Ureter (tissue), 1 donor: ENCODE measurements at regions not wholly inside any gene's neighbourhood (a gene's known extent, or its start where the extent isn't known, plus 50 kb on each side); places are given as distances from the start of the nearest gene placed in this dataset.
"Not testable (repeated sequence)": the region's sequence is repeated elsewhere in the genome, so short reads cannot be mapped to it uniquely, and the experiment has no call there.

Experiments
- DNase-seq: peaks from one replicate; pipeline ENCODE4 v3.0.0-alpha.2; 2020; ENCODE audit warnings: low spot score
- donor health status: DM: yes; HTN: yes; CAD: no.

- DNase-seq: no peak
These were observed 108.6 kb upstream of the NR3C2 start for GRCh38 chr4:148550788-148551187.

- no peak for DNase-seq
These were observed 100.9 kb upstream of the NR3C2 start for GRCh38 chr4:148542922-148543623.

- no peak for DNase-seq
These were observed 98.6 kb upstream of the NR3C2 start for GRCh38 chr4:148540622-148541326.

DNA sequence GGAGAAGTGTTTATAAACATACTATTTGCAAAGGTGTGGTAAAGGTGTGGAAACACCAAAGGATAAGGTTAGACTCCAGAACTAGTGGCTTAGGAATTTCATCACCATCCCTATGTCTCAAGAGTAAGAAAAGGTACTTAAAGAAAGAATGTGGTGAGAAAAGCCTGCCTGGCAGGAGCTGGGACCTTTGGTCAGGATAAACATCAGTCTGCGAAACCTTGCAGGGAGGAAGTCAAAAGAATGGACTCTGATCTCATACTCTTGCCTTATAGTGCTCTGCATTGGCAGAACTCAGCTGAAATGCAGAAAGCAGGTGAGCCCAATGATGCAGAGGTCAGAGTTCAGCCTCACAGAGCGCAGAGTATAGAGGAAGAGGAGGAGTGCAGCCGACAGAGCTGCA is 97.2 kb upstream of the NR3C2 start:
- DNase-seq: no peak

DNA sequence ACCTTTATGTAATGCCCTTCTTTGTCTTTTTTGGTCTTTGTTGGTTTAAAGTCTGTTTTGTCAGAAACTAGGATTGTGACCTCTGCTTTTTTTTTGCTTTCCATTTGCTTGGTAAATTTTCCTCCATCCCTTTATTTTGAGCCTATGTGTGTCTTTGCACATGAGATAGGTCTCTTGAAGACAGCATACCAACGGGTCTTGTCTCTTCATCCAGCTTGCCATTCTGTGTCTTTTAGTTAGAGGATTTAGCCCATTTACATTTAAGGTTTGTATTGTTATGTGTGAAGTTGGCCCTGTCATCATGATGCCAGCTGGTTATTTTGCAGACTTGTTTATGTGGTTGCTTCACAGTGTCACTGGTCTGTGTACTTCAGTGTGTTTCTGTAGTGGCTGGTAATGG is 91.6 kb upstream of the NR3C2 start:
- not testable (repeated sequence) for DNase-seq

- DNase-seq: no peak
These were observed 87.9 kb upstream of the NR3C2 start for GRCh38 chr4:148530114-148530513.

- DNase-seq: no peak
These were observed 85.4 kb upstream of the NR3C2 start for GRCh38 chr4:148527571-148527970.

DNA sequence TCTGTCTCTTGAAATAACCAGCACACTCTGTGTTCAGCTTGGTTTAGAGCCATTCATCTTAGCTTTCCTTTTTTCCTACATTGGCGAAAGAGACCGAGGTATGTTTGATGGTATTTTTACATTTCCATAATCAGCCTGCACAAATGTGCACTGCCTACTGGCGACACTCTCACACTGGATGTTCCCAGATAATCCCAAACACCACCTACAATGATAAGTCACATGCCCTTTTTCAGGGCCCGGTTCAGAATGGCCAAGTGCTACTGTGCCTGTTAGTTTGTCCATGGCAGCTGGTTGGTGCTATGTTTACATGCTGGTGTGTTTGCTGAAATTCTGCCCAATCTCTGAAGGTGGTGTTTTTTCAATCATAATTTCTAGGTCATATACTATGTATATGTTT is 80.8 kb upstream of the NR3C2 start:
- no peak for DNase-seq

- no peak for DNase-seq
These were observed 73.0 kb upstream of the NR3C2 start for GRCh38 chr4:148515248-148515647.

- DNase-seq: no peak
These were observed 72.4 kb upstream of the NR3C2 start for GRCh38 chr4:148514581-148514980.

DNA sequence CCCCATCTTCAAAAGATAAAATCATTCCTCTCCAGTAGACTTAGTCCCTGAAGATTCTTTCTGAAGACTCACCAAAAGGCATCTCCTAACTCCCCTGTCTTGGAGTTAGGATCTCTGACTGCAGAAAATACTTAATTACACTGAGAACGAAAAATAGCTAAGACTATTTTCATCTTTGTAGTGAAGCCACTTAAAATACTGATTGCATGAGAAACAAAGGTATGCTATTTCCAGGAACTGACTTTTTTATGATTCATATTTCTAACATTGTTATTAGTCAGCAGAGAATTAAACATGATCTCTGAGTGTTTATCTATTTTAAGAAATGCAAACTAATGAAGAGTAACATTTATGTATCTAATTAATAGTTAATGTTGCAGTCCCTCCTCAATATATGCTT is 71.8 kb upstream of the NR3C2 start:
- DNase-seq: no peak

DNA sequence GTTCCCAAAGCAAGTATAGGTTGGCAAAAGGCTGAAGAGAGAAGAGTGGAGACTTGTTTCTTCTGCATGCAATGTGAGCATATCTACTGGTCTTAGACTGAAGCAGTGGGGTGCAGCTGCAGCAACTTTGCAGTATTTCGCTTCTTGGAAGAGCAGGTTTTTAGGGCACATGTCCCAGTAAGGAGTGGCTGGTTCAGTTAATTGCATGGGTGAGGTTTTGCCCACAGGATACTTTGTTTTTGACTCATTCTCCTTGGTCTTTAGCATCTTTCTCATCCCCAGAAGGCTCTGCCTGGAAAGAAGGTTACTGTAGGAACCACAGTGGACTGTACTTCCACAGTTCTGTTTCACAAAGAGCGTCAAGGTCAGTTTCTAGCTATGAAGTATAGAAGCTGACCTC is 68.0 kb upstream of the NR3C2 start:
- no peak for DNase-seq

- DNase-seq: no peak
These were observed 61.5 kb upstream of the NR3C2 start for GRCh38 chr4:148503681-148504080.

DNA sequence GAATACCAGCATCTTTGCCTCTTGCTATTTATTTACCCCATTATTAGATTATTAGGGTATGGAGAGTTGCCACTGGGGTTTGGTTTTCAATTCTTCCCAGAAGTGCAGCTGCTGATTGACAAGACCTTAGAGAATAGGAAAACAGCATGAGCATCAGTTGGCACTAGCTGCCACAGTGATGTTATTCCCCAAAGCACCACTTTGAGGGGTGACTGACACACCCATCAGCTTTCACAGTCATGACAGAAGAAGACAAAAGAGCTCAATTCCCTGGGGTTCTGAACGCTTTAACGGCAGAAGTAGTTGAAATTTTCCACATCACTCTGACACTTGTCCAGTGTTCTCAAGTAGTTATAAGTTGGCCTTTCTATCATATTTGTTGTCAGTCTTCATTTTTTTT is 55.0 kb upstream of the NR3C2 start:
- no peak for DNase-seq

DNA sequence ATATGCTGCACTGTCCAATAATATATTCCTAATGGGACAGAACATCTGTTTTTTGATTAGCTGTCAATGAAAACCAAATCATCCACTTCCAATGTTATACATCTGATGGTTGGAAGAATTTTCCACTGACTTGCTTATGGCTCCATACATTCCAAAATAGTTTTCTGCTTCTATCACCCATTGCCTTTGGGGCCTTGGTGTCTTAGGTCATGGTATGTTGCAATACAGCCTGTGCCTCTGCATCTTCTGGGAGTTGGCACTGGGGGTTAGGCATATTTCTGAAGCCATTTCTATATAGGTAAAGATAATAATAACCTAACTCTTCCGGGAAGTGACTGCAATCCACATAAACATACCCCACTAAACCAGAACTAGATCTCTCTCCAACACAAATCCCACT is 53.2 kb upstream of the NR3C2 start:
- DNase-seq: no peak
